ENCODE measurements at regions not wholly inside any gene's neighbourhood (a gene's known extent, or its start where the extent isn't known, plus 50 kb on each side); places are given as distances from the start of the nearest gene placed in this dataset.

DNA sequence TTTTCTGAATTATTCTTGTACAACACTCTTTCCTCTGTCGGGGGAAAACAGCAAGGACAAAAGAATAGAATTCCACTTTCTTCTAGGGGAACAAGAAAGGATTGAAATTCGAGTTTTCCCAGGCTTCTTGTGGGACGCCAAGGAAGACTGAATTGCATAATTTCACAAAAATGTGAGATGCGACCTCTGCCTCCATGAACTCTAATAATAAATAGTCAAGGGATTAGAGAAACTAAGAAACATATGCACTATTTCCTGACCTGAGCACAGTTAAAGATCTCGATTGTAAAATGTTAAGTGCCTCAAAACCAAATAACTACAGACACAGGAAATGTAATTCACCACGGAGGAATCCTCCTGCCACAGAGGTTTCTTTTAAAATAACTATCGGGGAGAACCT is 117.3 kb upstream of the MARK1 start:
- TF ChIP-seq MAX (CRISPR knock-in tag; IDR thresholded peaks at IDR 0.05) (no peak), IRF2 (CRISPR knock-in tag; IDR thresholded peaks at IDR 0.05) (no peak), ESRRA (IDR thresholded peaks at IDR 0.05; ENCODE audit: borderline replicate concordance, low read depth) (no peak), ZNF318 (IDR thresholded peaks at IDR 0.05; ENCODE audit: borderline replicate concordance in 1 of 2, low read depth in 1 of 2) (no peak), NR1H2 (CRISPR knock-in tag; IDR thresholded peaks at IDR 0.05) (no peak), HNRNPLL (IDR thresholded peaks at IDR 0.05; ENCODE audit: low read depth, low read length, poor library complexity, severe bottlenecking) (no peak), BACH1 (tag; IDR thresholded peaks at IDR 0.05) (no peak), ZNF79 (CRISPR knock-in tag; IDR thresholded peaks at IDR 0.05; ENCODE audit: low read depth) (no peak), CTCF (IDR thresholded peaks at IDR 0.05 in 2 of 3, conservative IDR thresholded peaks at IDR 0.05 in 1 of 3; ENCODE audit: insufficient read depth in 2 of 3, low read depth in 1 of 3, low read length in 3 of 3) (no peak), FOXA1 (IDR thresholded peaks at IDR 0.05; ENCODE audit: borderline replicate concordance) (no peak), TAF1 (IDR thresholded peaks at IDR 0.05; ENCODE audit: control insufficient read depth, extremely low read depth, insufficient read depth, low read length, severe bottlenecking) (no peak), CBX2 (IDR thresholded peaks at IDR 0.05; ENCODE audit: insufficient read depth, low read length, poor library complexity, severe bottlenecking) (no peak)
- TF ChIP-seq, protein P1, sequence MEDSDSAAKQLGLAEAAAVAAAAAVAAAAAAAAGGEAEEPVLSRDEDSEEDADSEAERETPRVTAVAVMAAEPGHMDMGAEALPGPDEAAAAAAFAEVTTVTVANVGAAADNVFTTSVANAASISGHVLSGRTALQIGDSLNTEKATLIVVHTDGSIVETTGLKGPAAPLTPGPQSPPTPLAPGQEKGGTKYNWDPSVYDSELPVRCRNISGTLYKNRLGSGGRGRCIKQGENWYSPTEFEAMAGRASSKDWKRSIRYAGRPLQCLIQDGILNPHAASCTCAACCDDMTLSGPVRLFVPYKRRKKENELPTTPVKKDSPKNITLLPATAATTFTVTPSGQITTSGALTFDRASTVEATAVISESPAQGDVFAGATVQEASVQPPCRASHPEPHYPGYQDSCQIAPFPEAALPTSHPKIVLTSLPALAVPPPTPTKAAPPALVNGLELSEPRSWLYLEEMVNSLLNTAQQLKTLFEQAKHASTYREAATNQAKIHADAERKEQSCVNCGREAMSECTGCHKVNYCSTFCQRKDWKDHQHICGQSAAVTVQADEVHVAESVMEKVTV (CRISPR knock-in tag; IDR thresholded peaks at IDR 0.05), result no peak

All from K562 (cell line).